ENCODE measurements at regions not wholly inside any gene's neighbourhood (a gene's known extent, or its start where the extent isn't known, plus 50 kb on each side); places are given as distances from the start of the nearest gene placed in this dataset.

DNA sequence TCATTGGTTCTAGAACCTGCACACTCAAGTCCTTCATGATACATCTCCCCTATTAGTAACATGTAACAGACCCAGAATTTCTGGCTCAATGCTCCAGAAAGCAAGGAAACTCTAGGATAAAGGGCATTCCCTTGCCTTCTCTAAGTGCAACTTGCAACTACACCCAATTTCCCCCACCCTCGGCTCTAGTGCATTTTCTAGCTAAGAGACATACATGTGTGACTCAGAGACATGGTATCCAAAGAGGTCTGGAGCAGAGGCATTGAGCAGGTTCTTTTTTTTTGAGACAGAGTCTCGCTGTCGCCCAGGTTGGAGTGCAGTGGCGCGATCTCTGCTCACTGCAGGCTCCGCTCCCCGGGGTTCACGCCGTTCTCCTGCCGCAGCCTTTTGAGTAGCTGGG is 132.9 kb downstream of the ZC3H11B start:
- DNase-seq (ENCODE audit: low read depth, low spot score): no peak
- POLR2A ChIA-PET: no interaction called here
- TF ChIP-seq, protein P1, sequence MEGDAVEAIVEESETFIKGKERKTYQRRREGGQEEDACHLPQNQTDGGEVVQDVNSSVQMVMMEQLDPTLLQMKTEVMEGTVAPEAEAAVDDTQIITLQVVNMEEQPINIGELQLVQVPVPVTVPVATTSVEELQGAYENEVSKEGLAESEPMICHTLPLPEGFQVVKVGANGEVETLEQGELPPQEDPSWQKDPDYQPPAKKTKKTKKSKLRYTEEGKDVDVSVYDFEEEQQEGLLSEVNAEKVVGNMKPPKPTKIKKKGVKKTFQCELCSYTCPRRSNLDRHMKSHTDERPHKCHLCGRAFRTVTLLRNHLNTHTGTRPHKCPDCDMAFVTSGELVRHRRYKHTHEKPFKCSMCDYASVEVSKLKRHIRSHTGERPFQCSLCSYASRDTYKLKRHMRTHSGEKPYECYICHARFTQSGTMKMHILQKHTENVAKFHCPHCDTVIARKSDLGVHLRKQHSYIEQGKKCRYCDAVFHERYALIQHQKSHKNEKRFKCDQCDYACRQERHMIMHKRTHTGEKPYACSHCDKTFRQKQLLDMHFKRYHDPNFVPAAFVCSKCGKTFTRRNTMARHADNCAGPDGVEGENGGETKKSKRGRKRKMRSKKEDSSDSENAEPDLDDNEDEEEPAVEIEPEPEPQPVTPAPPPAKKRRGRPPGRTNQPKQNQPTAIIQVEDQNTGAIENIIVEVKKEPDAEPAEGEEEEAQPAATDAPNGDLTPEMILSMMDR (IDR thresholded peaks at IDR 0.05; ENCODE audit: insufficient read depth, low read length, missing control alignments): no peak
- H3K4me3 ChIP-seq (ENCODE audit: low read depth, low read length): no peak overlapping the region
- CTCF ChIA-PET: interaction anchor here (0.6 kb wide), 1 partner anchor 1332 kb away, joined by 3 read pairs; no protein-coding TSS in a partner anchor

DNA sequence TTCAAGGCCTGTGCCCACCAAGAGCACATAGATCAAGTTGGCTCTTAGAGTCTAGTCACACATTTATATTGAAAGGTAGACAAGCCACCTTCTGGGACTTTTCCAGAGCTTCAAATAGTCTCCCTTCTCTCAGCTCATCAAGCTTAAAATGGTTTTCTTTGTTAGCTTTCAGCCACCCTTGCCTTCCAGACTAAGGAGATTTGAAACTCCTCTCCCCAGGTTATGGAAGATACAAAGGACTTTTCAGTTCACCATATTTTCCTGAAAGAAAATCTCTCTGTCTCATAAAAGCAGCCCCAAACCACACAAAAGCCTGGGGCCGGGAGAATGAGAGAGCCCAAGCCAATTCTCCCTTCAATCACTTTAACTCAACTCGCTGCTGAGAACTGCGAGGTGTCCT is 134.1 kb downstream of the ZC3H11B start:
- TF ChIP-seq, protein P1 (IDR thresholded peaks at IDR 0.05; ENCODE audit: insufficient read depth, low read length, missing control alignments): no peak
- ChIA-PET POLR2A (no interaction called here), CTCF (no interaction called here)
- H3K4me3 ChIP-seq (ENCODE audit: low read depth, low read length): no peak overlapping the region
- no peak for DNase-seq (ENCODE audit: low read depth, low spot score)

DNA sequence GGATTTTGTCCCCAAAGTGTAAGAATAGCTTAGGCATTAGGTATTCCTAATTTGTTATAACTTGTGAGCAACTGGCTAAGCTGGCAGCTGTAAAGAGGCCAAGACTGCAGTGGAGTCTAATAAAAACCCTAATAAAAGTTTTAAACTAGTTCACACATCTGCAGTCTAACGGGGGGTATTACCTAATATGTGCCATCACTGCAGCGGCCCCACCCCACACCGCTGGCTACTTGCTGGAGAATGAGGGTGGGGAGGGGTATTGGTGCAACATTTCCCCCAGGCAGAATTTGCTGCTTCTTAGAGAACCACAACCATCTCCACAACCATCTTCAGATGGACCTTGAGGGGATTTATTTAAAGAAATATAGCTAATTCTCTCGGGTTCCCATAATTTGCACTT is 135.0 kb downstream of the ZC3H11B start:
- H3K4me3 ChIP-seq (ENCODE audit: low read depth, low read length): no peak overlapping the region
- TF ChIP-seq, protein P1 (IDR thresholded peaks at IDR 0.05; ENCODE audit: insufficient read depth, low read length, missing control alignments): no peak
- ChIA-PET CTCF (no interaction called here), POLR2A (no interaction called here)
- no peak for DNase-seq (ENCODE audit: low read depth, low spot score)

DNA sequence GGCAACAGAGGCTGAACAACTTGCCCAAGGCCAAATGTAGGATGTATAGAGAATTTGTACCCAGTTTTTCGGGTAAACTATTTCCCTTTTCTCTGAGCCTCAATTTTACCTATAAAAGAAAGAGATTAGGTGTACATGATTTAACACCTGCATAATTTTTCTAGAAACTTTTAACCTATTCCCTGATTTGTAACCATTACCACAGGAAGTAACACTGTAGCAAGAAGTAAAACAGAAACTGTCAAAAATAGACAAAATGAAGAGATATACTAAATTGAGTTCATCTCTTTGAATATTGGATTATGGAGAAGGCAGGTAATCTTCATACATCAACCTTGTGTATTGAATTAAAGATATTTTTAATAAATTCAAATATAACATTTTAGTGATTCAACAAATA is 136.2 kb downstream of the ZC3H11B start:
- ChIA-PET POLR2A (no interaction called here), CTCF (no interaction called here)
- DNase-seq (ENCODE audit: low read depth, low spot score): no peak
- no peak overlapping the region for H3K4me3 ChIP-seq (ENCODE audit: low read depth, low read length)
- TF ChIP-seq, protein P1 (IDR thresholded peaks at IDR 0.05; ENCODE audit: insufficient read depth, low read length, missing control alignments): no peak

DNA sequence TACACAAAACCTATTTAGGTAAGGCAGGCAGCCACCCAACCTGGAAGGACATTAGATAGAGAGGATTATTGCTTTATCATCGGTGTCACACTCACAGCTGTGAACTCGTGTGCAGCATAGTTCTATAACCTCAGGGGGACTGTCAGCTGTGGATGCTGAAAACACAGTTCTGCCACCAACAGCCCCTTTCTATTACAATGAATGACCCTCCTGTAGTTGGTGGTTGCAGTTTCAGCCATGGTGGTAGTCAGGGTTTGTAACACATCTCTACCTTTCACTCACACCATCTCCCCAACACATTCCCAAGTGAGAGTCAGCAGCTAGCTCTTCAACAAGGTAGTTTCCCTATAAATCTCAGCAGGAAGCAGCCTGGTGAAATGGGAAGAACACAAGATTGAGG is 136.8 kb downstream of the ZC3H11B start:
- POLR2A ChIA-PET: no interaction called here
- CTCF ChIA-PET: no interaction called here
- TF ChIP-seq, protein P1 (IDR thresholded peaks at IDR 0.05; ENCODE audit: insufficient read depth, low read length, missing control alignments): no peak
- DNase-seq (ENCODE audit: low read depth, low spot score): no peak
- no peak overlapping the region for H3K4me3 ChIP-seq (ENCODE audit: low read depth, low read length)

DNA sequence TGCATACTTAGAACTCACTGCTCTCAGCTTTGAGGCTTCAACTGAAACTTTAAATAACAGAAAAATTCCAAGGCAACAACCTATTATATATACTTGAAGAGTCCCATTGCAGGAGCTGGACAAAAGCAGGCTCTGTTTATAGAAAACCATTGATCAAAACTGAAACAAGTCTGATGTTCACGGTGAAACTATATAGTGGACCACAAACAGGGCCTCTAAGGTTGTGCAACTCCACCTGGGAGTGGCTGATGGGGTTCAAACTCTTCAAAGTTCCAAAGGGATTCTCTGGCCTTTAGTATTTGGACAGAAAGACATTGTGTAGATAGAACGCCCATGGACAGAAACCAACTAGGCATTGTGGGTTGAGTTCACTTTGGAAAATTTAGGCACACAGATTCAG is 140.3 kb downstream of the ZC3H11B start:
- H3K4me3 ChIP-seq (ENCODE audit: low read depth, low read length): no peak overlapping the region
- POLR2A ChIA-PET: no interaction called here
- no peak for DNase-seq (ENCODE audit: low read depth, low spot score)
- CTCF ChIA-PET: no interaction called here
- TF ChIP-seq, protein P1 (IDR thresholded peaks at IDR 0.05; ENCODE audit: insufficient read depth, low read length, missing control alignments): no peak
